Stomach (tissue), 8 donors: ENCODE measurements at regions not wholly inside any gene's neighbourhood (a gene's known extent, or its start where the extent isn't known, plus 50 kb on each side); places are given as distances from the start of the nearest gene placed in this dataset.

Experiments
- DNase-seq, 2 donors: peaks; one replicate each; pipeline versions ENCODE4 v3.0.0 to v3.0.0-alpha.2; 2013 to 2019
- H3K27ac ChIP-seq, 5 donors: fragments of 200-600 bp in 4 of 5; sonication (generic) in 4 of 5; one replicate each; pipeline ENCODE4 v1.5.1; 2013 to 2019; ENCODE audit warnings: mild to moderate bottlenecking in 1 of 5, moderate library complexity in 1 of 5
- H3K27me3 ChIP-seq, 3 donors: fragments of 200-600 bp; sonication (generic); one replicate each; pipeline ENCODE4 v1.5.1; 2017 to 2019; ENCODE audit warnings: mixed run types in 1 of 3
- H3K36me3 ChIP-seq, 4 donors: fragments of 200-600 bp; sonication (generic); 1 replicate in 3 of 4; 2 replicates in 1 of 4; pipeline ENCODE4 v1.5.1; 2016 to 2019
- H3K4me1 ChIP-seq, 4 donors: fragments of 200-600 bp; sonication (generic); one replicate each; pipeline ENCODE4 v1.5.1; 2016 to 2019
- H3K4me3 ChIP-seq, 4 donors: fragments of 200-600 bp; sonication (generic) in 3 of 4; one replicate each; pipeline ENCODE4 v1.5.1; 2016 to 2019; ENCODE audit warnings: mild to moderate bottlenecking in 1 of 4
- H3K9me3 ChIP-seq, 4 donors: fragments of 200-600 bp; sonication (generic); one replicate each; pipeline ENCODE4 v1.5.1; 2016 to 2019
- CTCF ChIP-seq, 7 experiments: fragments of 450-650 bp in 4 of 7; fragments of 200-600 bp in 3 of 7; sonication (generic) in 3 of 7; IDR thresholded peaks; one replicate each; pipeline ENCODE4 v1.5.1; 2016 to 2019; ENCODE audit warnings: antibody characterized with exemption in 7 of 7, control low read depth in 2 of 7, mild to moderate bottlenecking in 1 of 7
- EP300 ChIP-seq: sonication (generic); formaldehyde crosslinking; IDR thresholded peaks from one replicate; pipeline ENCODE4 v1.6.1; 2017; ENCODE audit warnings: antibody characterized with exemption
- POLR2A ChIP-seq, 4 donors: fragments of 450-650 bp; IDR thresholded peaks; one replicate each; pipeline ENCODE4 v1.6.1; 2016; ENCODE audit warnings: antibody characterized with exemption in 4 of 4, control low read depth in 2 of 4, mild to moderate bottlenecking in 1 of 4, moderate library complexity in 1 of 4
- POLR2AphosphoS5 ChIP-seq, 3 donors: sonication (generic); formaldehyde crosslinking; IDR thresholded peaks; one replicate each; pipeline ENCODE4 v1.6.1; 2016; ENCODE audit warnings: antibody characterized with exemption in 3 of 3
- WGBS, 5 donors: extraction: QIAGEN DNeasy Blood & Tissue Kit in 3 of 5; methylation state at CpG; one replicate each; pipeline versions ENCODE4 v1.1.5 to v1.1.7; 2013 to 2018; 5-methylcytosine and 5-hydroxymethylcytosine counted together
- intact Hi-C: fragments of 100-400 bp; cut with DNase I; formaldehyde crosslinking; loops from one replicate; pipeline ENCODE4 v1.15.1; 2023; ENCODE audit warnings: low total_unique reads
- donor health status: healthy with polysubstance abuse.
- donor health status: Bipolar disorder and iron deficiency.
- donor health status: healthy.

DNA sequence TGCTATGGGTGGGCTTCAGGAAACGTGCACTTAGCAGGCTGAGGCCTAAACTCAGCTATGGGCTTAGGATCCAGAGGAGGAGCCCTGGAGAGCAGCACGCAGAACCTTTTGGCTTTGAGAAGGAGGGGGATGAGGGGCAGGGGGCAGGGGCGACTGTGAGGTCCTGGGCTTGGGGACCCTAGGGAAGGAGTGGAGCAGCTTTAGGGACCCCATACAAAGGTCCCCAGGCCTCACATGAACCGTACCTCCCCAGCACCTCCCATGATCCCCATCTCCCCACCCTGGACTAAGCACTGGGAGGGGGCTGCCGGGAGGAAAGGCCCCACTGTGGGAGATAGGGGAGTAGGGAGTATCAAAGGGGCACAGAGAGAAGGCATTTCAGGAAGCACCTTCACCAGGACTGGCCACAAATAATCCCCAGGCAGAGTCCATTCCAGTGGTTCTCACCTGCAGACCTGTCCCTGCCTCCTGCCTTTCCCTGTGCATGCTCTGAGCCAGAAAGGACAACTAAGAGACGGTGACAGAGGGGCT, 62.0 kb upstream of the KLF13 start:
- no peaks in the 10 kb centered on the region for H3K36me3 ChIP-seq
- H3K9me3 ChIP-seq, result no peaks in the 10 kb centered on the region
- DNase-seq, result peak in 1 of 2 donors; percentile 24
- peaks cover 29 to 70% (median 49%) of the 10 kb centered on the region in 4 donors for H3K4me1 ChIP-seq
- intact Hi-C loops, result no loop called here
- no peak overlapping the region for H3K4me3 ChIP-seq
- 58 to 67% (median 62%) methylated on average over 5 to 6 of the region's 6 CpGs for WGBS, 5 donors
- TF ChIP-seq CTCF (IDR thresholded peaks at IDR 0.05) (no peak), POLR2A (IDR thresholded peaks at IDR 0.05) (no peak), POLR2AphosphoS5 (IDR thresholded peaks at IDR 0.05) (no peak), EP300 (no peak)
- peak overlapping the region; percentile 73 to 94 (median 78) for H3K27ac ChIP-seq
- H3K27me3 ChIP-seq, result no peaks in the 10 kb centered on the region

GRCh38 chr15:31265090-31265870, 61.4 kb upstream of the KLF13 start:
- Histone ChIP-seq H3K4me1 (peaks cover 29 to 70% (median 49%) of the 10 kb centered on the region in 4 donors), H3K9me3 (no peaks in the 10 kb centered on the region), H3K27ac (peak overlapping the region; percentile 73 to 94 (median 78)), H3K4me3 (no peak overlapping the region), H3K36me3 (no peaks in the 10 kb centered on the region), H3K27me3 (no peaks in the 10 kb centered on the region)
- intact Hi-C loops, result no loop called here
- TF ChIP-seq POLR2A (IDR thresholded peaks at IDR 0.05), result no peak
- no peak for TF ChIP-seq EP300
- no peak for TF ChIP-seq CTCF (IDR thresholded peaks at IDR 0.05)
- no peak for TF ChIP-seq POLR2AphosphoS5 (IDR thresholded peaks at IDR 0.05)
- 55 to 67% (median 62%) methylated on average over 15 to 21 of the region's 21 CpGs for WGBS, 5 donors
- DNase-seq, result peak; percentile 31 to 75

GRCh38 chr15:31265871-31266711, 60.5 kb upstream of the KLF13 start:
- Histone ChIP-seq H3K4me3 (no peak overlapping the region), H3K36me3 (no peaks in the 10 kb centered on the region), H3K27ac (peak overlapping the region in 4 of 5 donors; percentile 73 to 94 (median 84)), H3K4me1 (peaks cover 29 to 75% (median 49%) of the 10 kb centered on the region in 4 donors), H3K9me3 (no peaks in the 10 kb centered on the region), H3K27me3 (no peaks in the 10 kb centered on the region)
- TF ChIP-seq POLR2AphosphoS5 (IDR thresholded peaks at IDR 0.05) (peak in 1 of 3 donors; percentile 66), EP300 (no peak), POLR2A (IDR thresholded peaks at IDR 0.05) (no peak), CTCF (IDR thresholded peaks at IDR 0.05) (no peak)
- DNase-seq, result peak; percentile 59 to 74
- WGBS, 5 donors, result 63 to 69% (median 65%) methylated on average over 17 to 22 of the region's 22 CpGs
- intact Hi-C loops, result no loop called here

DNA sequence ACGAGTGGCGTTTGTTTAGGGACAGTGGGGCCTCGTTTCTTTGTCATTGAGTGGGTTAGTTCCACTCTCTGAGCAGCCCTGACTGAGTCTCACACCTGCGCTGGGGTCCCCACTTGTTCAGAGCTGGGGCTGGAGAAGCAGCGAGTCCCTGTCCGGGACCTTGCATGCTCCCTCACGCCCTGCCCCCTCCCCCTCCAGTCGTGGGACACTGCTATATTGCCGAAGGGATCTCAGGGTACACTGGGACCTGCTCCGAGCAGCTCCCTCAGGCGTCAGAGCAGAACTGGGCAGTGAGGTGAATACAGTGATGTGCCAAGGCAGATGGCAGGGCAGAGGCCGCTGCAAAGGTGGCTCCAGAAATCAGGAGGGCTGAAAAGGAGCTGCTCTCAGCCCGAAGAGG, 59.9 kb upstream of the KLF13 start:
- 69 to 78% (median 74%) methylated on average over 9 to 13 of the region's 13 CpGs for WGBS, 5 donors

More for the DNA sequence above, 59.9 kb upstream of the KLF13 start:
- TF ChIP-seq CTCF (IDR thresholded peaks at IDR 0.05) (no peak), EP300 (no peak), POLR2AphosphoS5 (IDR thresholded peaks at IDR 0.05) (no peak), POLR2A (IDR thresholded peaks at IDR 0.05) (no peak)
- DNase-seq, result no peak
- Histone ChIP-seq H3K4me3 (no peak overlapping the region), H3K27me3 (no peaks in the 10 kb centered on the region), H3K4me1 (peaks cover 29 to 71% (median 50%) of the 10 kb centered on the region in 4 donors), H3K36me3 (no peaks in the 10 kb centered on the region), H3K9me3 (no peaks in the 10 kb centered on the region), H3K27ac (peak overlapping the region in 3 of 5 donors; percentile 73 to 94 (median 89))
- intact Hi-C loops, result no loop called here
